Cardiac septum (tissue), 1 donor: ENCODE measurements at regions not wholly inside any gene's neighbourhood (a gene's known extent, or its start where the extent isn't known, plus 50 kb on each side); places are given as distances from the start of the nearest gene placed in this dataset.
"Not testable (repeated sequence)": the region's sequence is repeated elsewhere in the genome, so short reads cannot be mapped to it uniquely, and the experiment has no call there.

Experiments used
- DNase-seq: peaks from one replicate; pipeline ENCODE4 v3.0.0-alpha.2; 2020; ENCODE audit warnings: low spot score
- intact Hi-C: fragments of 100-400 bp; cut with DNase I; formaldehyde crosslinking; loops from one replicate; pipeline ENCODE4 v1.14.0; 2022
- donor health status: DM: no; HTN: no; CAD: no.

DNA sequence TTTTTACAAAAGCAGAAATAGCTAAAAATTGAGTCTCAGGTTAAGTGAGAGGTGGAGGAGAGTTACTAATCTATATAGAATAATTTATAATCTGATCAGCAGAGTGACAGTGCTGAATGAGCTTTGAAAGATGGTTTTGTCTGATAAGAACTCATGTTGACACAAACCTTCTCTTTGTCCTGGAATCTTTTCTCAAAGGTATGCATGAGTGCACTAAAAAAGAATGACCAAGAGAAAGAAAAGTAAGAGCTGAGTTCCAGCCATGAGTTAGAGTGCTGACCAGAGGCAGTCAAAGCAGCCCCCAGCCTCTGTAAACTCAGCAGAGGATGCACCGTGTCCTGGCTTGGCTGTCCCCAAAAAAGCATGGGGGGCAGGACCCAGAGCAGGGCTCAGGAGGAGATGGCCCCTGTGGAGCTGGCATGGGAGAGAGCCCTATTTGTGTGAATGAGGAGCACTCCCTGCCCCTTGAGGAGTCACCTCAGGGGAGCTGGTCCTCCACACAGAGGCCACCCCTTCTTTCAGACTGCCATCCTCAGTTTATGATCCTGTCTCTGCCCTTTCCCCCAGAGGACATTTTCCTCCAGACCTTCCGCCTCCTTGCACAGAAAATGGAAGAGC is 129.8 kb downstream of the SEC23A start:
- no peak for DNase-seq
- intact Hi-C loops, result no loop called here

DNA sequence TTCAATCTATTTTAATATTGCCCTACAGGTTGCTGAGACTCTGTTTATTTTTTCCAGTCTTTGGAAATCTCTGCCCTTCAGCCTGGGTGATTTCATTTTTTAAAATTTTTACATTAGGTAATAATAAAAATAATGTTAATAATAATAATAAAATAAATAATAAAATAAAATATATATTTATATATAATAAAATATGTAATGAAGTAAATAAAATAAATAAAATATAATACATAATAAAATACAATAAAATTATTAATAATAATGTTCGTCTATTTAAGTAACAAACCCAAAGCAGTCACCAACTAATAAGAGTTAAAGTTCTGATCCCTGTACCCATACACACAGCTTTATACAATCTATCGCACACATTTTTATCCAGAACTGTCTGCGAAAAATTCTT is 130.5 kb downstream of the SEC23A start:
- intact Hi-C loops, result no loop called here
- DNase-seq, result no peak

DNA sequence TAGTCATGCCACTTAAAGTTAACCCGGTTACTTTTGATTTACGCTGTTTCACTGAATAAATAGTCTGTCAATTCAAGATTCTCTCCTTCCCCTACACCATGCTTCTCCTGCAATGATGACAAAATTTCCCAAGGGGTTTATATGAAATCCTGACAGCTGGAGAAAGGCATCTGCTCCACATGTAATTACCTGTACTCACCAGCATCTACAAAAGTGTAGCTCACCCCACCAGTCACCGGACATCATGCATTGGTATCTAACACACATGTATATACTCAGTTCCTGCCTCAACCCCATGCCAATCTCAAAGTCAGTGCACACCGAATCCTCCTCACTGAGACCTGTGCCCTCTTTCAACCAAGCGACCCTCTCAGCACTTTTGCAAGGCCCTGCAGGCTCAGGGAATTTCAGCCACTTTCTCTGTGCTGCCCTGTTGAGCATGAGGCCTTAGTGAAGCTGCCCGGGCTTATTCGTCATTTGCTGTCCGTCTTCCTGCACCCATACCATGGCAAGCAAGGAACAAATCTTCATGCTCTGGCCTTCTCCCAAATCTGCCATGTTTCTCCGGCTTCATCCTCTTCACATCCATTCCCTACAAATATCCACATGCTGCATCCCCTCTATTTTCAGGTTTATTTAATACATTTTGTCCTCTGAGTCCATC is 131.6 kb downstream of the SEC23A start:
- intact Hi-C loops, result no loop called here

DNA sequence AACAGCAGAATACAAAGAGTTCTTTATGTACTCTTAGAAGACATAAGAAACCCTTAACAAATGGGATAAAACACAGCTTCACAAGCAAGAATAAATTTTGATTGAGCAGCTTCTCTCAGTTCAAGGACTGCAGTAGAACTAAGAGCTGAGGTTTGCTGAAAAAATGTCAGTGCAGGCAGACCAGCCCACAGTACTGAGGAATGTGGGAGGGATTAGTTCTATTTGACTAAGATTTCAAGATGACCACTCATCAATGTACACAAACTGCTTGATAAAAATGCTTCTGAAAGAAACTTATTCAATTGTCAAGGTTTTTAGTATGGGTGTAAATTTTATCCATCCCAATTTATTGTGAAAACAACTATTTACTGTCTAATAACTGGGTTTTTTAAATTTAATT is 138.4 kb downstream of the SEC23A start:
- intact Hi-C loops, result no loop called here
- DNase-seq, result no peak

More for the DNA sequence above, 131.6 kb downstream of the SEC23A start:
- DNase-seq, result no peak

DNA sequence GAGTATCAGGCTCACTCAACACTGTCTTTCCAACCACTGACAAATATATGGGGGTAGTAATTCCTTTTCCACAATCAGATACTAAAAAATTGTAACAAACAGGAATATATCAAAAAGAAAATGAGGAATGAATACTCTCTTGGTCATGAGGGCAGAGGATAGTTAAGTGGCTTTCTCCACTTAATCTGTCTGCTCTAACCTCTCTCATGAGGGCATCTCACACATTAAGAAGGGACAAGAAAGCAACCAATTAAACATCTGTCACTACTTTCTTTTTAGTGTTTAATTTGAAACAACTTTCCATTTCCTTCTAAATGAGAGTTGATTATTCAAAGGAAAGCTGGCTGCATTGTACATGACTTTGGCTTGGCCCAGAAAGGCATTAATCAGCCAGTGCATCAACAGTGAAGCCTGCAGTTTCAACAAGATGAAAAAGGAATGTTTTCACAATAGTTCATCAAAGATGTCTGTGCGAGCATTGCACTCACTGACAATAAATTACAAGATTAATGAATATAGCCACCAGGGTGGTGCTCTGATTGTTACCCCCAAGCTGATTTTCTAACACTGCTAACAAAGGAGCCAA is 142.0 kb downstream of the SEC23A start:
- intact Hi-C loops, result no loop called here
- no peak for DNase-seq

DNA sequence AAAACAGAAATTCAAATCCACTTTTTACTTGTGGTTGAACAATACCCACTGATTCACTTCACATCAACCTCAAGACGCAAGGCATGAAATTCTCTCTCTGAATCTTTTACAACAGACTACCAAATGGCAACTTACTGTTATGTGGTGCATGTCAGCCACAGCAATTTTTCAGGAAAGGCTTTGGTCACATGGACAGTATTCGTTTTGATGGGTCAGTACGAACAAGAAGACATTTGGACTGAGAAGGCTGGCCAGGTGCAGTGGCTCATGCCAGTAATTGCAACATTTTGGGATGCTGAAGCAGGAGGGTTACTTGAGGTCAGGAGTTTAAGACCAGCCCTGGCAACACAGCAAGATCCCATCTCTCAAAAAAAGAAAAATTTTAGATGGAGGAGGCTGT is 144.0 kb downstream of the SEC23A start:
- intact Hi-C loops, result no loop called here
- DNase-seq, result no peak

DNA sequence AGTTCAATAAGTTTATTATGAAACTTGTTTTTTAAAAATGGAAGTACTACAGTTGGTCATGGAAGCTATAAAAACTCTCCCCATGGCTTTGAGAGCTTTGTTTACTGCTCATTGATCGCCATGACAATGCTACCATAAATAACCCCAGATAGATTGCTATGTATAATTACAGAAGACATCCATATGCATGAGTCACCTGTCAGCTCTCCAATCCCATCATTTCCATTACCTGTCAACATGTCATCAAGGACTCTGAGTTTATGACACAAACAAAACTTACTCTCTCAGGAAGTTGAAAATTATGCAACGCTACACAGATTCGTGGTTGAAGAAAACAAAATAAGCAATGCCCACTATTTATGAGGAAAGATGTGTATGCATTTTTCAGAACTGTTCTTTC is 144.4 kb downstream of the SEC23A start:
- intact Hi-C loops, result no loop called here
- no peak for DNase-seq

DNA sequence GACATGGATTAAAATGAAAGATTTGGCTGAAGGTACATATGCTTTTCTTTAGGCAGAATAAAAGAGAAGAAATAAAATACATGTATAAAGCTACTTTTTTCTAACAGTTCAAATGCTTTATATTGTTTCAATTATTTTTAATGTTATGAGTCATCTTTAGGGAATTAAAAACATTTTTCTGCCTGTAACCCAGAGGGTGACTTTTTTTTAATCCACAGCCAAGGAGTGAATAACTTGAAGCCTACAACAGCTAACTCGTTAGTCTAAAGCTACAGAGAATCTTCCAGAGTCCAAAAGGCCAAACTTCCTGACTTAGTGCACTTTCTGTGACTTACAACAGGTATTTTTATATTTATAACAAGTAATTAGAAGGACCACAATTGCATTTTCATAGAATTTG is 151.6 kb downstream of the SEC23A start:
- intact Hi-C loops, result no loop called here
- no peak for DNase-seq

DNA sequence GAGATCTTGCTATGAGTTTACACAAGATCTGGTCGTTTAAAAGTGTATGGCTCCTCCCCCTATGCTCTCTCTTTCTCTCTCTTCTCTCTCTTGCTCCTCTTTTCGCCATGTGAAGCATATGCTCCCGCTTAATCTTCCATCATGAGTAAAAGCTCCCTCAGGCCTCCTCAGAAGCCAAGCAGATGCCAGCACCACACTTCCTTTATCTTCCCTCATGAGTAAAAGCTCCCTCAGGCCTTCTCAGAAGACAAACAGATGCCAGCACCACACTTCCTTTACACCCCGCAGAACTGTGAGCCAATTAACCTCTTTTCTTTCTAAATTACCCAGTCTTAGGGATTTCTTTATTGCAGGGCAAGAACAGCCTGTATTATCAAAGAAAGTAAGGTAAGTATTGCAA is 152.4 kb downstream of the SEC23A start:
- intact Hi-C loops, result no loop called here
- DNase-seq, result no peak

DNA sequence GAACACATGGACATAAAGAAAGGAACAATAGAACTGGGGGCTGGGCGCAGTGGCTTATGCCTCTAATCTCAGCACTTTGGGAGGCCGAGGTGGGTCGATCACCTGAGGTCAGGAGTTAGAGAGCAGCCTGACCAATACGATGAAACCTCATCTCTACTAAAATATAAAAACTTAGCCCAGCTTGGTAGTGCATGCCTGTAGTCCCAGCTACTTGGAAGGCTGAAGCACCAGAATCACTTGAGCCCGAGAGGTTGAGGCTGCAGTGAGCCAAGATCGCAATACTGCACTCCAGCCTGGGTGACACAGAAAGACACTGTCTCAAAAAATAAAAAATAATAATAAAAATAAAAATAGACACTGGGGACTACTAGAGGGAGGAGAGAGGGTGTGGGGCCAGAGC is 154.5 kb downstream of the SEC23A start:
- intact Hi-C loops, result no loop called here
- no peak for DNase-seq

DNA sequence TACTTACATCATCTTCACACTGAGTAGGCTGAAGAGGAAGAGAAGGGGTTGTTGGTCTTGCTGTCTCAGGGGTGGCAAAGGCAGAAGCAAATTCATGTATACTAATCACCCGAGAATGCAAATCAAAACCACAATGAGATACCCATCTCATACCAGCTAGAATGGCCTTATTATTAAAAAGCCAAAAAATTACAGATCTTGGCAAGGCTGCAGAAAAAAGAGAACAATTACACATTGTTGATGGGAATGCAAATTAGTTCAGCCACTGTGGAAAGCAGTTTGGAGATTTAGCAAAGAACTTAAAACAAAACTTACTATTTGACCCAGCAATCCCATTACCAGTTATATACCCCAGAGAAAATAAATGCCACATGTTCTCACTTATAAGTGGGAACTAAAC is 154.9 kb downstream of the SEC23A start:
- intact Hi-C loops, result no loop called here

DNA sequence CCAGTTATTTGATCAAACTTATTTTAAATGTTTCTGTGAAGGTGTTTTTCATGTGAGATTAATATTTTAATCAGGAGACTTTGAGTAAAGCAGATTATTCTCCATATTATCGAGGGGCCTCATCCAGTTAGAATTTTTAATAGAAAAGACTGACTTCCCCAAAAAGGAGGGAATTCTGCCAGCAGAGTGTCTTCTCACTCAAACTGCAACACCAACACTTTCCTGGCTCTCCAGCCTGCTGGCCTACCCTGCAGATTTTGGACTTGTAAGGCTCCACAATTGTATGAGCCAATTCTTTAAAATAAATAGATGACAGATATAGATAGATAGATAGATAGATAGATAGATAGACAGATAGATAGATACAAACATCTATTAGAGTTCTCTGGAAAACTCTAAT is 155.7 kb downstream of the SEC23A start:
- no peak for DNase-seq
- intact Hi-C loops, result no loop called here

More for the DNA sequence above, 154.9 kb downstream of the SEC23A start:
- DNase-seq, result no peak

DNA sequence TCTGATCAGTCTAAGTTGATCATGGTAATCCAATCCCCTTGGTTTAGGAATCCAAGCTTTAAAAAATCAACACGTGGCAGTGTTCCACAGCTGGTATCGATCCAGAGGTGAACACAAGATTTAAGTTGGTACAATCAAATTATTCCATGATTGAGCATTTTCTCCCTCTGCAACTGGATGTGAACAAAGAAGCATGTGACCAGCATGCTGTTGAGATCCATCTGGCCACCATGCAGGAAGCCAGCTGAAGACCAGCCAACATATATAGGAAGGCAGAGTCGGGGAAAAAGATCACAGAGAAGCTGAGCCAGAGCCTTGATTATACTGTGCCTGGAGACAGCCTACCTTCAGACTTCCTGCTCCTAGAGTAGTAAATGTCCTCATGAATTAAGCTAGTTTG is 158.3 kb downstream of the SEC23A start:
- no peak for DNase-seq
- intact Hi-C loops, result no loop called here

DNA sequence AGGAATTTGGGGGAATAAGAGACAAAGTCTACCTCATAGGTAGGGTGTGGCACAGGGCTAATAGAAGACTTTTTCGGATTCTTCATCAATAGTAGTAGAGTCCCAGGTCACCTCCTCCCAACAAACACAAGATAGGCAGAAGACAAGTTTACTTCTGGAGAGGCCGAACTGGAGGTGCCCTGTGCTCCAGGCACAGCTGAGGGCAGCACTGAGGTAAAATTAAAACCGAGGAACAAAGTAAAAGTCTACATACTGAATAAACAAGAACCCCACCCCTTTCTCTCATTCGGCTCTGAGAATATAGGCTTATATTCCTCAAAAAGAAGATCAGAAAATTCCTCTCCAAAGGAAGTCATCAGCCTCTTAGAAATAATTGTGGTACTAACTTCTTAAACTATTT is 161.5 kb downstream of the SEC23A start:
- intact Hi-C loops, result no loop called here
- DNase-seq, result no peak

DNA sequence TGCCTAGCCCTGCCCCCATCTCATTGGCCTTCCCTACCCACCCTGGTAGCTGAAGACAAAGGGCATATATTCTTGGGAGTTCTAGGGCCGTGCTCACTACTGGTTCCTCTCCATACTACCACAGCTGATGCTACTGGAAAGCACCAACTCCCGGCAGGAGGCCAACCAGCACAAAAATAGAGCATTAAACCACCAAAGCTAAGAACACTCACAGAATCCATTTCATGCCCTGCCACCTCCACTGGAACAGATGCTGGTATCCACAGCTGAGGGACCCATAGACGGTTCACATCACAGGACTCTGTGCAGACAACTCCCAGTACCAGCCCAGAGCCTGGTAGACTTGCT is 170.4 kb downstream of the SEC23A start:
- DNase-seq, intact Hi-C loops: not testable (repeated sequence)

DNA sequence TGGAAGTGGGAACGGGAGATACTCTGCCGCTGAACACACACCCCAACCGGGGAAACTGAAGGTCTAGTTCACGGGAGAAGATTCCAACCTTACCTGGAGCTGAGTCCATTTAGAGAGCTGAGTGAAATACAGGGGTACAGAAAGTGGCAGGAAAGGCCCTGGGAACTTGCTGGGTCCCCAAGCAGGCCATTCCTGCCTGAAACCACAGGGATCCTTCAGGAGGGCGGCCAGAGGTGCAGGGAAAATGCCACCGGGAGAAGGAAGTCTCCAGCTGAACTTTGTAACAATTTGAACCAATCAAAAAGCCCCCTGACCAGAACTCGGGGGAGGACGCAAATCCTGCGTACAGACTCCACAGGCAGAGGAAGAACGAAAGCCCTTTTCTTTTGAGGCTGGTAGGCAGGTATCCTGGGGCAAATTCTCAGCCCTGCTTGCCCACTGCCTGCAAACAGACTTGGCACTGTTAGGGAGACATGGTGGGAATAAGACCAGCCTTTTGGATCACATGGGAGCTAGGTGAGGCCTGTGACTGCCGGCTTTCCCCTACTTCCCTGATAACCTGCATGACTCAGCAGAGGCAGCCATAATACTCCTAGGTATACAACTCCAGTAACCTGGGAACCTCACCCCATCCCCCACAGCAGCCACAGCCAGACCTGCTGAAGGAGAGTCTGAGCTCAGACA is 170.9 kb downstream of the SEC23A start:
- intact Hi-C loops, result no loop called here
- DNase-seq, result no peak

DNA sequence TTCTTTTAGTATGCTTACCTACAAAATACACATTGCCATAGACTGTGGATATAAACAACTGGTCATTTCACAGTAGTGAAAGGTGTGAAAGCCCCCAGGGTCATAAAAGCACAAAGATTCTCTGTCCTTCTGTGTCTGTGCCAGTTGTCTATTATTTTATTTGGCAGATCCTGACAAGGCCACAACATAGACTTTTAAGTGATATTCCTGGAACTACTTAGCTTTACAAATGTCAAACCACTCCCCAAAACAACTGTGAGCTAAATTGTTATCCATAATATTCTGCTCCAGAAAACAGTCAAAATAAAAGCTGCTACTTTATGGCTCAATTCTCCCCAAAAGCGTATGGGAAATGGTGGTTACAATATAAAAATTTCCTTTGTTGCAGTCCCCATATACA is 172.1 kb downstream of the SEC23A start:
- intact Hi-C loops, result no loop called here
- DNase-seq, result no peak

DNA sequence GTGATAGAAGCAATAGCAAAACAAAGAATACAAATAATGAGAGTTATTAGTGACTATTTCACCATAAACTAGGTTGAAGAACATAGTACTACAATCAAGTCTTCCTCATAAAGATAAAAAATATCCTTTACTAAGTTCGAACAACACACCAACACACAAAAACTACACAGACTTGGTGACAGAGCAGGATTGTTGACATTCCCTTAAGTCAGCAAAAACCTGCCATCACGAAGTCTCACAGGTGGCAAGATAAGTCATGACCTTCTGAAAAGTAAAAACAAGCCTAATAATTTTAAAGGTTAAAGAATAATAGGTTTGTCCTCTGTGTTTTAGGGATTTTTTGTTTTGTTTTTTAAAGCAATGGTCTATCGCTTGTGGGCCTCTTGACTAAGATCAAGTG is 173.0 kb downstream of the SEC23A start:
- intact Hi-C loops, result no loop called here
- DNase-seq, result no peak

DNA sequence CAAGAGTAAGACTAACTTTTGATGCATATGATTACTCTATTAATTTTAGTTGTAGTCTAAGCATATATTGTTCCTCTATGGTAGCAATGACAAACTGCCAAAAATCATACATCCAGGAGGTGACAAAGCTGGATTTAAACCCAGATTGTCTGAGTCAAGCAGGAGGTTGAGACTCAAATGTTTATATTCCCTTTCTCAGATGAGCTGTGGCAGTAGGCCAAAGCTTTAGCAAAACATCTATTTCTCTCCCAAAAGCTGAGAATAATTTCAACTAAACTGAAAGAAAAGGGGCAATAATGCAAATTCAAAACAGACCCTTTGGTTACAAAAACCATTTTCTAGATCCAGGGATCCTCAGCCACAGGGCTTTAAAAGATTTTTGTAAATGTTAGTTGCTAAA is 173.6 kb downstream of the SEC23A start:
- intact Hi-C loops, result no loop called here
- DNase-seq, result no peak

DNA sequence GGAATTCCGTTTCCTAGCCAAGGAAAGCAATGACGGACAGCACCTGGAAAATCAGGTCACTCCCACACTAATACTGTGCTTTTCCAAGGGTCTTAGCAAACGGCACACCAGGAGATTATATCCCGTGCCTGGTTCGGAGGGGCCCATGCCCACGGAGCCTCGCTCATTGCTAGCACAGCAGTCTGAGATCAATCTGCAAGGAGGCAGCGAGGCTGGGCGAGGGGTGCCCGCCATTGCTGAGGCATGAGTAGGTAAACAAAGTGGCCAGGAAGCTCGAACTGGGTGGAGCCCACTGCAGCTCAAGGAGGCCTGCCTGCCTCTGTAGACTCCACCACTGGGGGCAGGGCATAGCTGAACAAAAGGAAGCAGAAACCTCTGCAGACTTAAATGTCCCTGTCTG is 181.1 kb downstream of the SEC23A start:
- DNase-seq, intact Hi-C loops: not testable (repeated sequence)

DNA sequence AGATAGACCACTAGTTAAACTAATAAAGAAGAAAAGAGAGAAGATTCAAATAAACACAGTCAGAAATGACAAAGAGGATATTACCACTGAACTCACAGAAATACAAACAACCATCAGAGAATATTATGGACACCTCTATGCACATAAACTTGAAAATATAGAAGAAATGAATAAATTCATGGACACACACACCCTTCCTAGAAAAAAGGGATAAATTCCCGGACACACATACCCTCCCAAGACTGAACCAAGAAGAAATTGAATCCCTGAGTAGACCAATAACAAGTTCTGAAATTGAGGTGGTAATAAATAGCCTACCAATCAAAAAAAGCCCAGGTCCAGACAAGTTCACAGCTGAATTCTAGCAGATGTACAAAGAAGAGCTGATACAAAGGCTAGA is 187.9 kb downstream of the SEC23A start:
- DNase-seq, result no peak
- intact Hi-C loops, result no loop called here
